Peyer's patch (tissue), 4 donors: ENCODE measurements at regions not wholly inside any gene's neighbourhood (a gene's known extent, or its start where the extent isn't known, plus 50 kb on each side); places are given as distances from the start of the nearest gene placed in this dataset.

Experiments
- DNase-seq, 3 donors: peaks; one replicate each; pipeline ENCODE4 v3.0.0-alpha.2; 2017 to 2019
- H3K27ac ChIP-seq, 4 donors: fragments of 200-600 bp; sonication (generic); one replicate each; pipeline ENCODE4 v1.5.1; 2016 to 2019
- H3K27me3 ChIP-seq, 2 donors: fragments of 200-600 bp; sonication (generic); one replicate each; pipeline ENCODE4 v1.5.1; 2019
- H3K36me3 ChIP-seq, 3 donors: fragments of 200-600 bp; sonication (generic); one replicate each; pipeline ENCODE4 v1.5.1; 2016 to 2019
- H3K4me1 ChIP-seq, 4 donors: fragments of 200-600 bp; sonication (generic); one replicate each; pipeline ENCODE4 v1.5.1; 2016 to 2019
- H3K4me3 ChIP-seq, 4 donors: fragments of 200-600 bp; sonication (generic); 1 replicate in 3 of 4; 2 replicates in 1 of 4; pipeline ENCODE4 v1.5.1; 2016 to 2019; ENCODE audit warnings: mild to moderate bottlenecking in 1 of 4
- H3K9me3 ChIP-seq, 4 donors: fragments of 200-600 bp; sonication (generic); one replicate each; pipeline ENCODE4 v1.5.1; 2016 to 2019; ENCODE audit warnings: mild to moderate bottlenecking in 1 of 4
- CTCF ChIP-seq, 6 experiments: fragments of 450-650 bp in 4 of 6; fragments of 200-600 bp in 2 of 6; sonication (generic) in 1 of 6; IDR thresholded peaks; one replicate each; pipeline ENCODE4 v1.5.1; 2017 to 2019; ENCODE audit warnings: antibody characterized with exemption in 6 of 6, mild to moderate bottlenecking in 3 of 6, moderate library complexity in 1 of 6
- POLR2A ChIP-seq, 2 donors: fragments of 450-650 bp; IDR thresholded peaks; one replicate each; pipeline ENCODE4 v1.5.1; 2017; ENCODE audit warnings: antibody characterized with exemption in 2 of 2, mild to moderate bottlenecking in 2 of 2, moderate library complexity in 2 of 2

GRCh38 chr9:90988318-90988717 lies 186.7 kb downstream of the SYK start:
- H3K27ac ChIP-seq, result no peak overlapping the region
- H3K9me3 ChIP-seq, result no peaks in the 10 kb centered on the region
- no peak for DNase-seq
- no peaks in the 10 kb centered on the region for H3K36me3 ChIP-seq
- H3K27me3 ChIP-seq, result no peaks in the 10 kb centered on the region
- TF ChIP-seq POLR2A (IDR thresholded peaks at IDR 0.05) (no peak), CTCF (IDR thresholded peaks at IDR 0.05) (no peak)
- no peak overlapping the region for H3K4me3 ChIP-seq
- no peaks in the 10 kb centered on the region for H3K4me1 ChIP-seq

- Histone ChIP-seq H3K4me1 (no peaks in the 10 kb centered on the region), H3K36me3 (no peaks in the 10 kb centered on the region), H3K4me3 (no peak overlapping the region), H3K27me3 (no peaks in the 10 kb centered on the region), H3K27ac (peak overlapping the region in 1 of 4 donors; percentile 48), H3K9me3 (no peaks in the 10 kb centered on the region)
- TF ChIP-seq CTCF (IDR thresholded peaks at IDR 0.05), result no peak
- DNase-seq, result no peak
Measured at GRCh38 chr9:90991953-90992352, 190.3 kb downstream of the SYK start.

GRCh38 chr9:90995516-90995915 lies 193.9 kb downstream of the SYK start:
- H3K4me3 ChIP-seq, result no peak overlapping the region
- no peak overlapping the region for H3K27ac ChIP-seq
- TF ChIP-seq POLR2A (IDR thresholded peaks at IDR 0.05) (no peak), CTCF (IDR thresholded peaks at IDR 0.05) (no peak)
- DNase-seq, result no peak
- H3K27me3 ChIP-seq, result no peaks in the 10 kb centered on the region
- H3K4me1 ChIP-seq, result no peaks in the 10 kb centered on the region
- no peaks in the 10 kb centered on the region for H3K9me3 ChIP-seq
- no peaks in the 10 kb centered on the region for H3K36me3 ChIP-seq

- Histone ChIP-seq H3K27ac (no peak overlapping the region), H3K4me1 (no peaks in the 10 kb centered on the region), H3K27me3 (no peaks in the 10 kb centered on the region), H3K36me3 (no peaks in the 10 kb centered on the region), H3K4me3 (no peak overlapping the region), H3K9me3 (no peaks in the 10 kb centered on the region)
- TF ChIP-seq POLR2A (IDR thresholded peaks at IDR 0.05) (no peak), CTCF (IDR thresholded peaks at IDR 0.05) (no peak)
- DNase-seq, result no peak
Measured at GRCh38 chr9:90996154-90997065, 194.8 kb downstream of the SYK start.

GRCh38 chr9:90998573-90998972 lies 197.0 kb downstream of the SYK start:
- no peak overlapping the region for H3K27ac ChIP-seq
- no peak overlapping the region for H3K4me3 ChIP-seq
- DNase-seq, result no peak
- H3K36me3 ChIP-seq, result no peaks in the 10 kb centered on the region
- no peaks in the 10 kb centered on the region for H3K27me3 ChIP-seq
- no peaks in the 10 kb centered on the region for H3K4me1 ChIP-seq
- no peaks in the 10 kb centered on the region for H3K9me3 ChIP-seq
- no peak for TF ChIP-seq CTCF (IDR thresholded peaks at IDR 0.05)
- TF ChIP-seq POLR2A (IDR thresholded peaks at IDR 0.05), result no peak
